Urothelium cell line (cell line): ENCODE measurements at regions not wholly inside any gene's neighbourhood (a gene's known extent, or its start where the extent isn't known, plus 50 kb on each side); places are given as distances from the start of the nearest gene placed in this dataset.
A peak's percentile ranks its signal among the peaks of the same experiment; 100 is the strongest.

Experiments
- DNase-seq: peaks from one replicate; pipeline ENCODE4 v3.0.0; 2011; ENCODE audit warnings: low spot score, mixed read lengths
- FAIRE-seq: peaks from 2 replicates; lab custom pipeline; 2011; peaks lifted over from hg19 to GRCh38; lab: Jason Lieb, UNC

DNA sequence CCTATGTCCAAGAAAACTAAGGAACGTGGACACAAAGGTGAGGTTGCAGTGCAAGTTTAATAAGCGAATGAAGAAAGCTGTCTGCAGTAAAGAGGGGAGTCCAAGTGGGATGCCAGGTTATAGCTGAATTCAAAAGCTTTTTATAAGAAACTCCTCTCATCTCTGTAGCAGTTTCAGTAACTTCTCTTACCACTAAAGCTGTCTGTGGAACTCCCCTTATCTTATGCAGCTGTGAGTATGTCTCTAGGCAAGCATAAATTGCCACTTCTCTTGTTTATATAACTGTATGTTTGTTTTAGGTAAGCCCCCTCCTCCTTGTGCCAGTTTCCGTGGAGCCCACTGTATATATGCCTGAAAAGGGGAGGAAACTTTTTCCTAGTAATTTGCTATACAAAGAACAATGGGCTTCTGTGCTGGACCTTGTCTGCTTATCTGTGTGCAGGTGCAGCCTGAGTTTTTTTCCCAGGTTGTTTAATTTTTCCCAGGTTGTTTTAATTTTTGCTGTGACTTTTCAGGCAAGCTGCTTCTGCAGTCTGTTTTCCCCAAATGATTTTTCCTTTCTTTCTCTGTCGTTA lies 875.1 kb upstream of the EPHA6 start:
- DNase-seq (no peak), FAIRE-seq (no peak)

DNA sequence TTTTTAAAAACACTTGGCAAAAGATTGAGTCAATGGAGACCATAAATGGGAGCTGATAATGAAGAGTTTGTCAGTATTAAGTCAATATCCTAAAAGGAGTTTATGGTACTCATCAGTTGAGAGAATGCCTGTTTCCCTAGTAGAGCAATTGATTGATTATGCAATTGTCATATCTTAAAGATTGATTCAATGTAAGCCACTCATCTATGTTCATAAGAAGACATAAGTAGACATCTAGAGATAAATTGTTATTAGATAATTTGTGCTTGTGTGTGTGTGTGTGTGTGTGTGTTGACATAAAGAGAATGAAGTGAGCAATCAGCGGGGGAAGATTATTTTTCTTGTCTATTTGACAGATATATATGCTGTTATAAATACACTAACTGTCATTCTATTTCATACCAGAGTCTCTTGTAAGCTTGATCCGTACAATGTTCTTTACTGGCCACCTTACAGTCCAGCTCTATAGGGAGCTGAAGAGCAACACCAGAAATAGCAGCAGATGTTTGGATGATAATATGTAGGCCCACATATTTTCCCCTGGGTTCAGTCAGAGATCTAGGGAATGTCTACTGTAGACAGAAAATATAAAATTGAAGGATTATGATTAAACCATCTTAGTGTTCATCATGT lies 848.6 kb upstream of the EPHA6 start:
- no peak for FAIRE-seq
- no peak for DNase-seq

- FAIRE-seq (peak; percentile 27), DNase-seq (no peak)
Observed at GRCh38 chr3:95971573-95971972, 842.8 kb upstream of the EPHA6 start.

DNA sequence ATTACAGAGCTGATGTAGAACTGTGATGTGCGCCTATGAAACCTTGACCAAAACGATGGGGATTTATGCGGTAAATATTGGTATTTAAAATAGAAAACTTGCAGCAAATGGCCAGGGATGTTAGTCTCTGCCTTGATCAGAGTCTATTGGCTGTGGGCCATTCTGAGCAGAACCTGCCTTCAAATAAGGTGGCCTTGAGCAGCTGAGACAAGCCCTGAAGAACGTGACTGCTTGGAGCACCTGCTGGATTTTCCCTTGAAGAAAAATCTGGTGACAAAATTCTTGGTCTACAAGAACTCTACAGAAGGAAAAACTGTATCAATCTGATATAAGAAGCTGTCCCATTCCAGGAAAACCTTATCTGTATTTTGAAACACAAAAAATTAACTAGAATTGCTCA lies 820.1 kb upstream of the EPHA6 start:
- no peak for FAIRE-seq
- no peak for DNase-seq

DNA sequence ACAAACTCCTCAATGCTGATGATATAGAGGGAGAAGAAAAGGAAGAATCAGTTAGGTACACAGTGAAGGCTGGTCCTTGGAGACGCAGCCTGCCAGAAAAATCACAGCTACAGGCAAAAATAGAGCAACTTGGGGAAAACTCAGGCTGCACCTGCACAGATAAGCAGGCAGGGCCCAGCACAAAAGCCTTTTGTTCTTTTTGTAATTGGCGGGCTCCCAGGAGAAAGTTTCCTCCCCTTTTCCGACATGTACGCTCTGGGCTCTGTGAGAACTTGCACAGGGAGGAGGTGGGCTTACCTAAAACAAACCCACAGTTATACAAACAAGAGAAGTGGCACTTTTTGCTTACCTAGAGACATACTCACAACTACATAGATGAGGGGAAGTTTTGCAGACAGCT lies 813.4 kb upstream of the EPHA6 start:
- FAIRE-seq = no peak
- DNase-seq = peak; percentile 30

GRCh38 chr3:96007650-96008195 lies 806.7 kb upstream of the EPHA6 start:
- no peak for DNase-seq

DNA sequence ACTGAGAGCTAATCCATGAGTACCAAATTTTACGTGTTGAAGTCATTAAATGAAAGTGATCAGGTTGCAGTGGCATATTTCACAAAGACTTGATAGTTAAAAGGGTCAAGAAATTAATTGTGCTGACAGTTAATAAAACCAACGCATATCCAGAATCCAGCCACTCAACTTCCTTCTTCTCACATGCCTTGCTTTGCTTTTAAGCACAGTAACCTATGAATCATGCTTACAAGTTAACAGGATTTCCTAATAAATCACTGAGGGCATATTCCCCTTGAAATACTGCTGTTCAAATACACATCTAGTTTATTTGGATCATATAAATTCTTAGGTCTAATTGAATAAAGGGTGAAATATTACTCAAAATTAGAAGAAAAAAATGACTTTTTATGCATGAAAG lies 801.5 kb upstream of the EPHA6 start:
- DNase-seq (no peak), FAIRE-seq (no peak)

More at GRCh38 chr3:96007650-96008195, 806.7 kb upstream of the EPHA6 start:
- no peak for FAIRE-seq

GRCh38 chr3:96017556-96017955 lies 796.8 kb upstream of the EPHA6 start:
- FAIRE-seq (no peak), DNase-seq (no peak)

GRCh38 chr3:96022676-96023075 lies 791.7 kb upstream of the EPHA6 start:
- no peak for FAIRE-seq
- DNase-seq = no peak

GRCh38 chr3:96027718-96028117 lies 786.7 kb upstream of the EPHA6 start:
- FAIRE-seq = no peak
- no peak for DNase-seq

DNA sequence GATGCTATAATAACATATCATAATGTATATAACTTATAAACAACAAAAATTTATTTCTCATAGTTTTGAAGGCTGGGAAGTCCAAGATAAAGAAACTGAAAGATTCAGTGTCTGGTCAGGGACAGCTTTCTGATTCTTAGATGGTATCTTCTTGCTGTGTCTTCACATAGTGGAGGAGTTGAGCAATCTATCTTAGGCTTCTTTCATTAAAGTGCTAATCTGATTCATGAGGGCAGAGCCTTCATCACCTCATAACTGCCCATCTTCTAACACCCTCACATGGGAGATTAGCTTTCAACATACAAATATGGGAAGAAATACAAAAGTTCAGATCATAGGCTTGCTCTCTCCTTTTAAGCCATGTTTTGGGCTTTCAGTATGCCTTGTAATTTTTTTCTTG lies 774.8 kb upstream of the EPHA6 start:
- DNase-seq = no peak
- no peak for FAIRE-seq

DNA sequence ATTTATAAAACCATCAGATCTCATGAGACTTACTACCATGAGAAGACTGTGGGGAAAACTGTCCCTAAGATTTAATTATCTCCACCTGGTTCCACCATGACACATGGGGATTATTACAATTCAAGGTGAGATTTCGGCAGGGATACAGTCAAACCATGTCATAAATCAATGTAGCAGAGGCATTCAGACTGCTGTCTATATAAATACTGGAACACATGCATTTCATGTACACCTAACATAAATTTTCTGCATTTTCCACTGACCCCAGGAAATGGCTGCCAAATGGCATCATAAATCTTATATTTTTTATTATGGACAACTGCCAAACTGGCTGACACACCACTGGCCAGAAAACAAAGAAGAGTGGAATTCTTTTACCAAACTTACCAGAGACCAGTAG lies 755.1 kb upstream of the EPHA6 start:
- DNase-seq (peak; percentile 3), FAIRE-seq (no peak)

- FAIRE-seq = no peak
- DNase-seq = no peak
Observed at GRCh38 chr3:96069065-96069464, 745.3 kb upstream of the EPHA6 start.

- no peak for FAIRE-seq
- no peak for DNase-seq
Observed at GRCh38 chr3:96070678-96071077, 743.7 kb upstream of the EPHA6 start.

- FAIRE-seq = no peak
- no peak for DNase-seq
Observed at GRCh38 chr3:96071097-96071496, 743.3 kb upstream of the EPHA6 start.

DNA sequence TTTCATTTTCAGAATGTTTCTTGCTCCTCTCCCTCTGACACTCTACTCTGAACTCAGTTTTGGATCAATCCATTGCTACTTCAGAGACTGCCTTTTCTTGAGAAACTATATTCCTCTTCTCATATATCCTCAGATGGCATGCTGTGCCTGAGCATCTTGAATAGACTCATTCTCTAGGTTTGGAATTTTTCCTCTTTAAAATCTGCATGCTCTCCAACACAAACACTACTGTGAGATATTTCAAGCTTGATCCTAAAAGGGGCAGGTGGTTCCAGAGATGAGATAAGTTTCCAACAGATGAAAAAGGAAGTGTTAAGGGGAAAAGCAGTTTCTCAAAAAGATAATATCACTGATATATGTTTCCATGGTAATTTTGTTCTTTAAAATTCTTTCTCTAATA lies 742.2 kb upstream of the EPHA6 start:
- DNase-seq (no peak), FAIRE-seq (no peak)

GRCh38 chr3:96083610-96084009 lies 730.8 kb upstream of the EPHA6 start:
- no peak for FAIRE-seq
- DNase-seq = no peak

- DNase-seq = no peak
- no peak for FAIRE-seq
Observed at GRCh38 chr3:96086018-96086417, 728.4 kb upstream of the EPHA6 start.

DNA sequence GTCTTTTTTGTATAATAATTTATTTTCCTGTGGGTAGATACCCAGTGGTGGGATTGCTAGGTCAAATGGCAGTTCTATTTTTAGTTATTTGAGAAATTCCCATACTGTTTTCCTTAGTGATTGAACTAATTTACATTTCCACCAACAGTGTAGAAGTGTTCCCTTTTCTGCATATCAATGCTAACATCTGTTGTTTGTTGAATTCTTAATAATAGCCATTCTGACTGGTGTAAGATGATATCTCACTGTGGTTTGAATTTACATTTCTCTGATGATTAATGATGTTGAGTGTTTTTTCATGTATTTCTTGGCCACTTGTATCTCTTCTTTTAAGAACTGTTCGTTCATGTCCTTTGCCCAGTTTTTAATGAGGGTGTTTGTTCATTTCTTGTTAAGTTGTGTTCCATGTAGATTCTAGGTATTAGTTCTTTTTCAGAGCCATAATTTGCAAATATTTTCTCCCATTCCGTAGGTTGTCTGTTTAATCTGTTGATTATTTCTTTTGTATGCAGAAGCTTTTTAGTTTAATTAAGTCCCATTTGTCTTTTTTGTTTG lies 713.3 kb upstream of the EPHA6 start:
- DNase-seq (no peak), FAIRE-seq (no peak)

DNA sequence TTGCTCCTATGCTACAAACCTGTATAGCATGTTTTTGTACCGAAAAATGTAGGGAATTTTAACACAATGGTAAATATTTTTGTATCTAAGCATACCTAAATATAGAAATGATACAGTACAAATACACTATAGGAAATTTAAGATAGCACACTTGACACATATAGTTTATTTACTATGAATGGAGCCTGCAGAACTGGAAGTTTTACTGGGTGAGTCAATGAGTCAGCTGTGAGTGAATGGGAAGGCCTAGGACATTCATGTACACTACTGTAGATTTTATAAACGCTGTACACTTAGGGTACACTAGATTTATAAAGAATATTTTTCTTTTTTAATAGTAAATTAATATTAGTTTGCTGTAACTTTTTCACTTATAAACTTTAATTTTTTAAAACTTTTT lies 707.7 kb upstream of the EPHA6 start:
- no peak for FAIRE-seq
- no peak for DNase-seq
